ENCODE measurements at regions not wholly inside any gene's neighbourhood (a gene's known extent, or its start where the extent isn't known, plus 50 kb on each side); places are given as distances from the start of the nearest gene placed in this dataset.

DNA sequence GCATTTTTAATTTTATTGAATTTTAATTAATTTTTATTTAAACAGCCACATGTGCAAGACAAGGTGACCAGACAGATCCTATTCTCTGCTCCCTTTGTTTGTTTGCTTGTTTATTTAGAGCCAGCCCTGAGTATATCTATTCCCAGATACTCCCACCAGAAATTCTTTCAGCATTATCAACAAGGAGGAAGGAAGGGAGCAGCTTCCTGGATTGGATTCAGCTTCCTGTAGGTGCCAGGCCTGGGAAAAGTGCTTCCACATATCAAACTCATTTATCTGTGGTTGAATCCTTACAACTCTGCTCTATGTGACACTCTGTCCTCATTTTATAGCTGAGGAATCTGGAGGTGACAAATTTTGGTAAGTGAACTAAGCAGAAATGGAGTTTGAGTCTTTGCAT lies 60.5 kb upstream of the KLF7 start:
- H3K9me3 ChIP-seq, result no peaks in the 10 kb centered on the region
- no peaks in the 10 kb centered on the region for H4K20me1 ChIP-seq (ENCODE audit: insufficient read depth)
- no peaks in the 10 kb centered on the region for H3F3A ChIP-seq (replicated peaks; ENCODE audit: insufficient read depth)
- DNase-seq, result no peak
- H3K27me3 ChIP-seq (ENCODE audit: insufficient read depth), result no peaks in the 10 kb centered on the region
- POLR2A ChIA-PET, result no interaction called here
- no peak overlapping the region for H3K9ac ChIP-seq
- H3K27ac ChIP-seq (ENCODE audit: low read depth in 2 of 2, low read length in 1 of 2), result no peak overlapping the region
- H3K36me3 ChIP-seq (replicated peaks in 1 of 2; ENCODE audit: control insufficient read depth in 1 of 2, insufficient read depth in 2 of 2, low read length in 1 of 2), result no peaks in the 10 kb centered on the region
- H3K79me2 ChIP-seq (ENCODE audit: insufficient read depth), result no peaks in the 10 kb centered on the region
- CTCF ChIA-PET, result interaction anchor here (0.6 kb wide), 1 partner anchor 59 kb away, joined by 3 read pairs; no protein-coding TSS in a partner anchor
- H3K4me3 ChIP-seq (ENCODE audit: low read depth in 2 of 2, low read length in 1 of 2), result no peak overlapping the region
- H3K9me2 ChIP-seq, result no peaks in the 10 kb centered on the region
- no peak overlapping the region; the same call in 1 of the 2 replicates for H2AFZ ChIP-seq (ENCODE audit: low read depth)
- H3K4me1 ChIP-seq (ENCODE audit: control insufficient read depth in 1 of 2, insufficient read depth in 2 of 2, low read depth in 1 of 2, low read length in 1 of 2), result peaks cover 8 to 9% of the 10 kb centered on the region in 2 experiments; a peak in 3 of 4 replicates
- H3K4me2 ChIP-seq, result no peak overlapping the region
- TF ChIP-seq, protein P1, sequence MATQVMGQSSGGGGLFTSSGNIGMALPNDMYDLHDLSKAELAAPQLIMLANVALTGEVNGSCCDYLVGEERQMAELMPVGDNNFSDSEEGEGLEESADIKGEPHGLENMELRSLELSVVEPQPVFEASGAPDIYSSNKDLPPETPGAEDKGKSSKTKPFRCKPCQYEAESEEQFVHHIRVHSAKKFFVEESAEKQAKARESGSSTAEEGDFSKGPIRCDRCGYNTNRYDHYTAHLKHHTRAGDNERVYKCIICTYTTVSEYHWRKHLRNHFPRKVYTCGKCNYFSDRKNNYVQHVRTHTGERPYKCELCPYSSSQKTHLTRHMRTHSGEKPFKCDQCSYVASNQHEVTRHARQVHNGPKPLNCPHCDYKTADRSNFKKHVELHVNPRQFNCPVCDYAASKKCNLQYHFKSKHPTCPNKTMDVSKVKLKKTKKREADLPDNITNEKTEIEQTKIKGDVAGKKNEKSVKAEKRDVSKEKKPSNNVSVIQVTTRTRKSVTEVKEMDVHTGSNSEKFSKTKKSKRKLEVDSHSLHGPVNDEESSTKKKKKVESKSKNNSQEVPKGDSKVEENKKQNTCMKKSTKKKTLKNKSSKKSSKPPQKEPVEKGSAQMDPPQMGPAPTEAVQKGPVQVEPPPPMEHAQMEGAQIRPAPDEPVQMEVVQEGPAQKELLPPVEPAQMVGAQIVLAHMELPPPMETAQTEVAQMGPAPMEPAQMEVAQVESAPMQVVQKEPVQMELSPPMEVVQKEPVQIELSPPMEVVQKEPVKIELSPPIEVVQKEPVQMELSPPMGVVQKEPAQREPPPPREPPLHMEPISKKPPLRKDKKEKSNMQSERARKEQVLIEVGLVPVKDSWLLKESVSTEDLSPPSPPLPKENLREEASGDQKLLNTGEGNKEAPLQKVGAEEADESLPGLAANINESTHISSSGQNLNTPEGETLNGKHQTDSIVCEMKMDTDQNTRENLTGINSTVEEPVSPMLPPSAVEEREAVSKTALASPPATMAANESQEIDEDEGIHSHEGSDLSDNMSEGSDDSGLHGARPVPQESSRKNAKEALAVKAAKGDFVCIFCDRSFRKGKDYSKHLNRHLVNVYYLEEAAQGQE (IDR thresholded peaks at IDR 0.05; ENCODE audit: low read depth, low read length), result no peak
- TF ChIP-seq NRF1 (IDR thresholded peaks at IDR 0.05; ENCODE audit: low read depth, low read length) (no peak), MEF2A (IDR thresholded peaks at IDR 0.05; ENCODE audit: borderline replicate concordance, low read depth) (no peak), SIN3A (IDR thresholded peaks at IDR 0.05; ENCODE audit: borderline replicate concordance, low read depth, low read length) (no peak), NFIC (IDR thresholded peaks at IDR 0.05; ENCODE audit: borderline replicate concordance) (no peak), FOSL2 (IDR thresholded peaks at IDR 0.05; ENCODE audit: borderline replicate concordance, low read depth) (no peak), TEAD4 (IDR thresholded peaks at IDR 0.05; ENCODE audit: borderline replicate concordance, insufficient read depth) (no peak), RXRA (IDR thresholded peaks at IDR 0.05; ENCODE audit: borderline replicate concordance, low read depth) (no peak), MXI1 (IDR thresholded peaks at IDR 0.05; ENCODE audit: low read depth, low read length) (no peak)
- TF ChIP-seq, protein P2, sequence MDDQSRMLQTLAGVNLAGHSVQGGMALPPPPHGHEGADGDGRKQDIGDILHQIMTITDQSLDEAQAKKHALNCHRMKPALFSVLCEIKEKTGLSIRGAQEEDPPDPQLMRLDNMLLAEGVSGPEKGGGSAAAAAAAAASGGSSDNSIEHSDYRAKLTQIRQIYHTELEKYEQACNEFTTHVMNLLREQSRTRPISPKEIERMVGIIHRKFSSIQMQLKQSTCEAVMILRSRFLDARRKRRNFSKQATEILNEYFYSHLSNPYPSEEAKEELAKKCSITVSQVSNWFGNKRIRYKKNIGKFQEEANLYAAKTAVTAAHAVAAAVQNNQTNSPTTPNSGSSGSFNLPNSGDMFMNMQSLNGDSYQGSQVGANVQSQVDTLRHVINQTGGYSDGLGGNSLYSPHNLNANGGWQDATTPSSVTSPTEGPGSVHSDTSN (IDR thresholded peaks at IDR 0.05), result no peak
- TF ChIP-seq, protein P3, sequence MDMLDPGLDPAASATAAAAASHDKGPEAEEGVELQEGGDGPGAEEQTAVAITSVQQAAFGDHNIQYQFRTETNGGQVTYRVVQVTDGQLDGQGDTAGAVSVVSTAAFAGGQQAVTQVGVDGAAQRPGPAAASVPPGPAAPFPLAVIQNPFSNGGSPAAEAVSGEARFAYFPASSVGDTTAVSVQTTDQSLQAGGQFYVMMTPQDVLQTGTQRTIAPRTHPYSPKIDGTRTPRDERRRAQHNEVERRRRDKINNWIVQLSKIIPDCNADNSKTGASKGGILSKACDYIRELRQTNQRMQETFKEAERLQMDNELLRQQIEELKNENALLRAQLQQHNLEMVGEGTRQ (IDR thresholded peaks at IDR 0.05; ENCODE audit: borderline replicate concordance, low read depth, low read length), result no peak

DNA sequence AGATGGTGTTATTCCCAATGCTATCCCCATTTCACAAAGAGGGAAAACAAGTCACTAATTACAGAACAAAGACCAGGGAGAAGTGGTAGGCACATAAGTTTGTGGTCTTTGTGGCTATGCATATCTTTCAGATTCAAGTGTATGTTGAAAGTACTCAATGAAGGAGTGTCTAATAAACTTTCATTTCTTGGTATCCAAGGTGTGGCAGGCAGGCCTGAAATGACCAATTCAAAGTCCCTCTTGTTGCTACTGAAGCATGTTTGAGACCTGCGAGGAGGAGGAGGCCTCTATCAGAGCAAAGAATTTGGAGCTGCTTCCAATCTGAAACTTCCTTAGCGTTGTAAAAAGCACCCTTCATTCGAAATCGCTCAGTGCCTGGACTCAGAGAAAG lies 60.9 kb upstream of the KLF7 start:
- H3K9ac ChIP-seq, result no peak overlapping the region
- no peaks in the 10 kb centered on the region for H4K20me1 ChIP-seq (ENCODE audit: insufficient read depth)
- WGBS (ENCODE audit: low lambda C conversion rate), result 85% methylated on average over 4 of the region's 4 CpGs
- no peaks in the 10 kb centered on the region for H3K27me3 ChIP-seq (ENCODE audit: insufficient read depth)
- no peak for TF ChIP-seq GABPA (IDR thresholded peaks at IDR 0.05; ENCODE audit: low read depth)
- no peak for TF ChIP-seq EP300 (IDR thresholded peaks at IDR 0.05; ENCODE audit: borderline replicate concordance in 1 of 2, low read depth in 1 of 2, low read length in 1 of 2)
- no peak for TF ChIP-seq TEAD4 (IDR thresholded peaks at IDR 0.05; ENCODE audit: borderline replicate concordance, insufficient read depth)
- ChIA-PET POLR2A (no interaction called here), CTCF (interaction anchor here (0.6 kb wide), 1 partner anchor 60 kb away, joined by 3 read pairs; no protein-coding TSS in a partner anchor)
- H3K9me3 ChIP-seq, result no peaks in the 10 kb centered on the region
- H3K4me2 ChIP-seq, result no peak overlapping the region
- H3K27ac ChIP-seq (ENCODE audit: low read depth in 2 of 2, low read length in 1 of 2), result no peak overlapping the region
- DNase-seq, result no peak
- H3K4me3 ChIP-seq (ENCODE audit: low read depth in 2 of 2, low read length in 1 of 2), result no peak overlapping the region
- no peaks in the 10 kb centered on the region for H3K9me2 ChIP-seq
- peaks cover 8 to 12% of the 10 kb centered on the region in 2 experiments; a peak in 3 of 4 replicates for H3K4me1 ChIP-seq (ENCODE audit: control insufficient read depth in 1 of 2, insufficient read depth in 2 of 2, low read depth in 1 of 2, low read length in 1 of 2)
- no peaks in the 10 kb centered on the region for H3K79me2 ChIP-seq (ENCODE audit: insufficient read depth)
- no peaks in the 10 kb centered on the region for H3F3A ChIP-seq (replicated peaks; ENCODE audit: insufficient read depth)
- H3K36me3 ChIP-seq (replicated peaks in 1 of 2; ENCODE audit: control insufficient read depth in 1 of 2, insufficient read depth in 2 of 2, low read length in 1 of 2), result no peaks in the 10 kb centered on the region
- no peak overlapping the region; the same call in 1 of the 2 replicates for H2AFZ ChIP-seq (ENCODE audit: low read depth)
